ENCODE measurements at regions not wholly inside any gene's neighbourhood (a gene's known extent, or its start where the extent isn't known, plus 50 kb on each side); places are given as distances from the start of the nearest gene placed in this dataset.

DNA sequence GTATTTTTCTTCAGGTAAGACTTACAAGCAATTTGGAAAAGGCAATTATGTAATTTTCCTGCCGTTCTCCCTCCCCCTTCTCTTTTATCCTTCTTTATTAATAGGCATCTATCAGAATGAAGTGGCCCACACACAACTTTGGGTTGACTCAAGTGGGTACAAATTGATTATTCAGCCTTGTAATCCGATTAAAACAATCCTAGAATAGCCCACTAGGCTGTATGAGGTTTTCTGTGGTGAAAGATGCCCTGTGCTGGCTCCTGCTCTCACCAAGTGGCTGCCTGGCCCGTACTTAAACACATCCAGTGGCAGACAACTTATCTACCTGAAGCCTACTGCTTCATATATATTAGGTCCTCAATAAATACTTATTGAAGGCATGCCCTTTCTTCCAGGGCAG, 177.3 kb upstream of the C9orf72 start:
- TF ChIP-seq ZNF274 (IDR thresholded peaks at IDR 0.05; ENCODE audit: low read depth, low read length): no peak

DNA sequence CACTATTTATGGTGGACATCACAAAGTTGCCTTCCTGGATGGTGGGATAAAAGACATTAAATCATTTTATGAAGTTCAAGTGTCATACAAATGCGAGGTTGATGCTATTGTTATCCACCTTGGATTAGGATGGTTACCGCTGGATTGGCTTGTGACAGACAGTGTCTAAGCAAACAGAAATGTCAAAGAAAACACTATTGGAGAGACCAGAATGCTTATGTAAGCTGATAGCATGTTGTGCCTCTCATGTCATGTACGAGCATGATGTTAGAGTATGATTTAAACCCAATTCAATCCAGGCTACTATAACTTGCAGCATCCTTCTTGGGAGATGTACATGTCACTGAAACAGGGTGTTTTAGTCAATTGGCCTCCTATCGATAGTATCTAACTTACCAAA, 178.8 kb upstream of the C9orf72 start:
- H3K4me3 ChIP-seq (ENCODE audit: low read length): no peak overlapping the region
- no peak for TF ChIP-seq ZNF274 (IDR thresholded peaks at IDR 0.05; ENCODE audit: low read depth, low read length)

More for the DNA sequence above, 177.3 kb upstream of the C9orf72 start:
- no peak overlapping the region for H3K4me3 ChIP-seq (ENCODE audit: low read length)

DNA sequence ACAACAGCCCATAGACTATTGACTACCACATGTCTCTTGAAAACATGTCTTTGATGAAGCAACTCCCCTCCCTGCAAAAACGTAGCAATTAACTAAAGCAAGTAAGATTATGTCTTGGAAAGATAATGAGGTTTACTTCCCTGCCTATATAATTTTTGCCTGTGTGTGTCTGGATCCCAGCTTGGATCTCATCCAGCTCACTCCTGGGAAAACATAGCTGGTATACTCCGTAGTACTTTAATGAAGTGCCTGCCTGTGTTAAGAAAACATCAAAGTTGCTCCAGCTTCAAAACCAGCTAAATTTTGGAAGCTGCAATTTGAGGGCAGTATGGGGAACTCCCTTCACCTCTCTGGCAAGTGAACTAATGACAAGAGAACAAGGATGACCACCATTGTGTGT, 182.6 kb upstream of the C9orf72 start:
- TF ChIP-seq ZNF274 (IDR thresholded peaks at IDR 0.05; ENCODE audit: low read depth, low read length): no peak

DNA sequence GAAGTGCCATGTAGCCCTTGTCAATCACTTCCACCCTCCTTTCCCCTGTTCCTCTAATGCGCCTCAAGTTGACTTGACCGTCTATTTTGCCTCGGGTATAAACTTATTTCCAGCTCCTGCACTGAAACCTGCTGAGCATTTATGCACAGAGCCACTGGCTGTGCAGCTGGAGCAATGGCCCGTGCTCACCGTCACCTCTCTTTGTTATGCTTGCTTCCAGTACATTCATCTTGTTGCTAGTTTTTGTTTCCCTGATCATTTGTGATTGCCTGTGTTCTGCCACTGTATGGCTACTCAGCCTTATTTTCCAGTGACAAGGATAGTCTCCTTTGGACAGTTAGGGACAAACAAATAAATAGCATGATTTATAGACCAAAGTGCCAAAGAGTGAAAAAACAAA, 183.1 kb upstream of the C9orf72 start:
- H3K4me3 ChIP-seq (ENCODE audit: low read length): no peak overlapping the region
- no peak for TF ChIP-seq ZNF274 (IDR thresholded peaks at IDR 0.05; ENCODE audit: low read depth, low read length)

More for the DNA sequence above, 182.6 kb upstream of the C9orf72 start:
- H3K4me3 ChIP-seq (ENCODE audit: low read length): no peak overlapping the region

DNA sequence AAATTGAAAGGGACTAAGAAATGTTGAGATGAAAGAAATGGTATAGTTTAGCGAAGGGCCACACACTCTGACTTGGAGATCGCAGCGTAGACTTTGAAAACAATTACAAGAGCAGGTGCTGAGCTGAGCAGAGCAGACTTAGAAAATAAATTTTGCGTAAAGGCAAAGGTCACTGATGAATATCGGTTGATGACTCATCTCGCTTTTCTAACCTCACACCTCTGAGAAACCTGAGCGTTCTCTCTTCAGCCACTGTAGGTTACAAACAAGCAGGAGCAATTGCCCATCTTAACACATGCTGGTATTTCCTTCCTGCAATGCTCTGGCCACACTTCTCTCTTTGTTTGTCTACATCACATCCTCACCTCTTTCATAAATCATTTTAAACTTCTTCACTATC, 190.6 kb upstream of the C9orf72 start:
- no peak for TF ChIP-seq ZNF274 (IDR thresholded peaks at IDR 0.05; ENCODE audit: low read depth, low read length)
- H3K4me3 ChIP-seq (ENCODE audit: low read length): no peak overlapping the region

DNA sequence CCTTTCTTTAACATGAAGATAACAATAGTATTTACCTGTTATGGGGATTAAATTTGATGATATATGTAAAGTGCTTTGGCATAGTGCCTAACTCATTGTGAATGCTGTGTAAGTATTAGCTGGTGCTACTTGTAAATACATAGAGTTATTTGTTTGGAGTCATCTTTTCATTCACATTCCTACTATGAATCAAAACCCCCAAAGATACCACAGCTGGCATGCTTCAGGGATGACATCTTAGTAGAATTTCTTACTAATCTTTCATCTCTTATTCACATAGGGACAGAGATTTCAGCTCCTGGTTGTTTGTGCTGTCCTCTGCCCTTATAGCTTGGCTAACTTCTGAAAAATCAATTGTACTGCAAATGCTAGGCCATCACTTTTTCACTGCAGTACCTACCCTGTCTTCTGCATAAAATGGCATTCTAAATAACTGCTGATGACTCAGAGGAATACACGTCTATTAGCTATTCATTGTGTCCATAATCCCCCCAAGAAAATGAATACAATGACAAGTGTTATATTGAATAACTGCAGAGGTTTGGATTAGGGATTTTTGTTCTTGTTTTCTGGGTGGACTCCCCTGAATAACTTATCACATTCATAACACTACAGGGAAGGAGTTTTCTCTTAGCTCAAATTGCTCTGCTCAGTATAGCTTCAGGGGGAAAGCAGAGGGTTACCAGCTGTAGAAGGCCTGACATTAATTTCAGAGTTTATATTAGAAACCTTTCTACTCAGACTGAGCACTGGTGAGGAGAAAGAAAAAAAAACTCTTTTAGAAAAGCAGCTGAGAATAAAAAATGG, 192.2 kb upstream of the C9orf72 start:
- TF ChIP-seq ZNF274 (IDR thresholded peaks at IDR 0.05; ENCODE audit: low read depth, low read length): no peak
- H3K4me3 ChIP-seq (ENCODE audit: low read length): no peak overlapping the region

DNA sequence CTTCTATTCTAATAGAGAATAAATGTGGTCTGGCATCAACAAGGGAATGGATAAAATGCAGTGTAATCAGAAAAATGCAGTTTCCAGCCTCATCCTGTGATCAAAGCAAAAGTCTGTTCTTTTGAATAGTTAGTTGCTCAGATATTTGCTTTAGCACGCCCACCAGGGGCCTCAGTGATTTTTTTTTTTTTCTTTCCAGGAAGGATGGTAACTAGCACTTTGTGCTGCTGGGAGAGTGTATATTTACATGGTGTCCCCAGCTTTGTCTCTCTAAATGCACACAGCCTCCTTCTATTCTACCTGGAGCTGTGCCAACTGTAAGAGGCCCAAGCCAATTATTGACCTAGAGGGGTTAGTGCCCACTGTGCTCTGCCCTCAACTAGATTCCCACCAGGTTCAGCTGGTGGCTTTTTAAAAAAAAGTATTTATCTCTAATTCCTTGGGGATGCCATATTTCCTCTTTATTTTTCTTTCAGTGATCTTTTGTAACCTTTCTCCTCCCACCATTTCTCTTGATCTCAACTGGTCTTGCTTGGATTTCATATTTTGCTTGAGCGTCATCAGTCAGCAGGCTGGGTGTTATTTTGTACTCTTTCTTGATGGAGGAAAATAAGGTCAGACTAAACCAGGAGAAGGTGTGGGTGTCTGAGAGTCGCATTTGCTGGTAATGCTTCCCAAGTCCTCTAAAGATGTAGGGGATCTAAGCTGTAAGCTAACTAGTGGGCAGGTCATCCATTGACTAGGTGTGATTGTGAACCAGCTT, 193.0 kb upstream of the C9orf72 start:
- TF ChIP-seq ZNF274 (IDR thresholded peaks at IDR 0.05; ENCODE audit: low read depth, low read length): no peak
- H3K4me3 ChIP-seq (ENCODE audit: low read length): no peak overlapping the region

DNA sequence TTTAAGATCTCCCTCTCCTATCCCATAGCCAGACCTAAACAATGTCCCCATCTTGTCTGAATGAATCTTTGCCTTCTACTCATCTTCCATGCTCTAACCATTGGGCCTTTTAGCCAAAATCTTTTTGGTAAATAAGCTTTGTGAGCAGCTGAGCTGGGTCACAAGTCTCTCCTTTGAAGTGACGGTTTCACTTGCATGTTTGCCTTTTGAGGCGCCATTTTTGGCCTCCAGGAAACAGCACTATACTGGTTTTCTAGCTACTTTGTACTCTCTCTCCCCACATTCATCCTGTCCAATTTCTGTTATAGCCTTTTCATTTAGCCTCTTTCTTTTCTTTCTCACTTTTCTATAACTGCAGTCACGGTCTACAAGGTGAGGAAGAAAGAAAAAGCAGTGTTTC, 195.5 kb upstream of the C9orf72 start:
- no peak for TF ChIP-seq ZNF274 (IDR thresholded peaks at IDR 0.05; ENCODE audit: low read depth, low read length)
- H3K4me3 ChIP-seq (ENCODE audit: low read length): no peak overlapping the region

DNA sequence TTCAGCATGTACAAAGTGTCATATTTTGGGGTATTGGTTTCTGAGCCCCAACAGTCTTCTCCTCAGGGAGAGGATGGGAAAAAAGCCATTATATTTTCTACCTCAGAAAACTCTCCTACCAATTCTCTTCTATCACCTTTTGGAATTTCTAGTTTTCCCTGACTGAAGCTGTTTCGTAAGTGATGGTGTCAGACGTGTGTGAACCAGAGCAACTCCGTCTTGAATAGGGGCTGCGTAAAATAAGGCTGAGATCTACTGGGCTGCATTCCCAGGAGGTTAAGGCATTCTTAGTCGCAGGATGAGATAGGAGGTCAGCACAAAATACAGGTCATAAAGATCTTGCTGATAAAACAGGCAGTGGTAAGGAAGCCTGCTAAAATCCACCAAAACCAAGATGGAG, 197.3 kb upstream of the C9orf72 start:
- no peak overlapping the region for H3K4me3 ChIP-seq (ENCODE audit: low read length)
- no peak for TF ChIP-seq ZNF274 (IDR thresholded peaks at IDR 0.05; ENCODE audit: low read depth, low read length)

DNA sequence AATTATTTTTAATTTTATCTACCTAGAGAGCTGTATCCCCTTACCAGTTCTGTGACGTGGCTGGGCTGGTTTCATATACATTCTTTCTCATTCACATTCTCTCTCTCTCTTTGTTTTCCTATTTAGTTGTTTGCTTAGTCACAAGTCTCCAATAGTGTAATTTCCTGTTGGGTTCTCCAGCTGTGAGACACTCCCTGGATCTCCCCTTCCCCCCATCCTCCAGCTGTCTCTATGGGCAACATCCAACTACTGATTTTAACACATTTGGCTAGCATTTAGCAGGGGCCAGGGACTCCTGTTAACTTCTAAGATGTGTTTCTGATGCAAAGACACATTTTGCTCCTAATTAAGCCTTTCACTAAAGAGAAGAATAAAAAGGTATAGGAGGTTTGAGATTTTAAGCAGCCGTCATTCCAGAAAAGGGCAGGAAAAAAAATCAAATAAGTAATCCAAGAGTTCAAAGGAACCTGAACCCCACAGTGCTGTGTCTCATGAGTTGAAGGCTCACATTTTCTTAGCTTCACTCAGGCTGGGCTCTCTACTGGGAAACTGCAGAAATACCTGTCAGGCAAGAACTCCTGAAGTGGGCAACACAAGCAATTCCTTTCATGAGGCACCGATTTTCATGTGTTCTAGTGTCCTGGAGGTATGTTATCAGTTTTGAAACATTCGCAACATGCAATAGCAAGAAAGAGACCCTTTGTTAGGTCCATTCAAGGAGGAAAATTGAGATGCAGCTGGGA, 198.7 kb upstream of the C9orf72 start:
- TF ChIP-seq ZNF274 (IDR thresholded peaks at IDR 0.05; ENCODE audit: low read depth, low read length): no peak

DNA sequence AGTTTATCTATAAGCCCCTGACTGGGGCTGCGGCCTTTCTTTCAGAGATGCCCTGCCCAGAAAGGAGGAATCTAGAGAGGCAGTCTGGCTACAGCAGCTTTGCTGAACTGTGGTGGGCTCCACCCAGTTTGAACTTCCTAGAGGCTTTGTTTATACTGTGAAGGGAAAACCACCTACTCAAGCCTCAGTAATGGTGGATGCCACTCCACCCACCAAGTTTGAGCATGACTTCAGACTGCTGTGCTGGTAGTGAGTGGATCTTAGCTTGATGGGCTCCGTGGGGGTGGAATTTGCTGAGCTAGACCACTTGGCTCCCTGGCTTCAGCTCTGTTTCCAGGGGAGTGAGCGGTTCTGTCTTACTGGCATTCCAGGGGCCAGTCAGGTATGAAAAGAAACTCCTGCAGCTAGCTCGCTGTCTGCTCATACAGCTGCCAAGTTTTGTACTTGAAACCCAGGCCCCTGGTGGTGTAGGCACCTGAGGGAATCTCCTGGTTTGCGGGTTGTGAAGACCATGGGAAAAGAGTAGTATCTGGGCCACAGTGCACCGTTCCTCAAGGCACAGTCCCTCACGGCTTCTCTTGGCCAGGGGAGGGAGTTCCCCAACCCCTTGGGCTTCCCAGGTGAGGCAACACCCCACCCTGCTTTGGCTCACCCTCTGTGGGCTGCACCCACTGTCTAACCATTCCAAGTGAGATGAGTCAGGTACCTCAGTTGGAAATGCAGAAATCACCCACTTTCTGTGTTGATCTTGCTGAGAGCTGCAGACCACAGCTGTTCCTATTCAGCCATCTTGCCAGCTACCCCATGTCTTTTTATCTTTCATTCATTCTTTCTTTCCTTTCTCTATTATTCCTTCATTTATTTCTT, 211.8 kb upstream of the C9orf72 start:
- no peak overlapping the region for H3K4me3 ChIP-seq (ENCODE audit: low read length)
- no peak for TF ChIP-seq ZNF274 (IDR thresholded peaks at IDR 0.05; ENCODE audit: low read depth, low read length)

More for the DNA sequence above, 198.7 kb upstream of the C9orf72 start:
- H3K4me3 ChIP-seq (ENCODE audit: low read length): no peak overlapping the region

DNA sequence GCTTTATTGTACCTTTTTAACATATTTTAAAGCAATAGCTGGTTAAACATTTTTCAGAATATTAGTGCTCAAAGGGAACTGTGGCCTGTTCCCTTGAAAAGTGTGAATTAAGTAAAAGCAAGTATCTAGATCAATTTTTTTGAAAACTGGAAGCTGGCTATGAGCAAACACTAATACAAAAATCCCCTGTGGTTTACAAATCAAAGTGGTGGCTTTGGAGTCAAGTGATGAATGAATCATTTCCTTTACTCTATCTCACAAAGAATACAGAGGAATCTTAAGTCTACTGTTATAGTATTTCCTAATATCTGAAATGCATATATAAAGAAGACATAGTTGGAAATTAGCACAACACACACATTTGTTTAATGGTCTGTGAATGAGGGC, 212.4 kb upstream of the C9orf72 start:
- TF ChIP-seq ZNF274 (IDR thresholded peaks at IDR 0.05; ENCODE audit: low read depth, low read length): no peak
- H3K4me3 ChIP-seq (ENCODE audit: low read length): no peak overlapping the region

DNA sequence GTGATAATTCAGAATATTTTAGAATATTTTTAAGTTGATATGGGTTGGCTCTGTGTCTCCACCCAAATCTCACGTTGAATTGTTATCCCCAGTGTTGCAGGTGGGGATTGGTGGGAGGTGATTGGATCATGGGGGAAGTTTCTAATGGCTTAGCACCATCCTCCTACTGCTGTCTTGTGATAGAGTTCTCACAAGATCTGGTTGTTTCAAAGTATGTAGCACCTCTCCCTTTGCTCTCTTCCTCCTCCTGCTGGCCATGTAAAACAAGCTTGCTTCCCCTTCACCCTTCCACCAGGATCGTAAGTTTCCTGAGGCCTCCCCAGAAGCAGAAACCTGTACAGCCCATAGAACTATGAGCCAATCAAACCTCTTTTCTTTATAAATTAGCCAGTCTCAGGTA, 214.6 kb upstream of the C9orf72 start:
- no peak overlapping the region for H3K4me3 ChIP-seq (ENCODE audit: low read length)
- no peak for TF ChIP-seq ZNF274 (IDR thresholded peaks at IDR 0.05; ENCODE audit: low read depth, low read length)

DNA sequence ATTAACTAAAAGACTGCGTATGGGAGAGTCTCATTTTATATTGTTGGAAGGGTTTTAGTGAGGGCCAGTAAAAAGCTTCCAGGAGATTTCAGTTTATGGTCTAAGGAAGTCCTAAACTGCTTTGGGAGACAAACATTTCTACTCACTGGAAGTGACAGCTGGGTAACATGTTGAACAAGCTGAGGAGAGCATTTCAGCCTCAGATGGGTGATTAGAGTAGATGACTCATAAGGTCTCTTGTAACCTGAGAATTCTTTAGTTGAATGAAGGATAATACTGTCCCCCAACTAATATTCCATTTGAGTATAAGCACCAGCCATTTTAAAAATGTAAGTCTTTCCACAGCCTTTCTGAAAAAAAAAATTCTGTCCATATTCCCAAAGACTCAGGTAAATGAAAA, 218.0 kb upstream of the C9orf72 start:
- no peak overlapping the region for H3K4me3 ChIP-seq (ENCODE audit: low read length)
- no peak for TF ChIP-seq ZNF274 (IDR thresholded peaks at IDR 0.05; ENCODE audit: low read depth, low read length)

Measured in GM08714 (cell line).